K562 (cell line): ENCODE measurements at regions not wholly inside any gene's neighbourhood (a gene's known extent, or its start where the extent isn't known, plus 50 kb on each side); places are given as distances from the start of the nearest gene placed in this dataset.
A peak's percentile ranks its signal among the peaks of the same experiment; 100 is the strongest.

ENCODE experiments used
- FOS ChIP-seq: IDR thresholded peaks from 3 replicates; pipeline ENCODE4 v1.6.1; 2011; ENCODE audit not compliant: insufficient read length; ENCODE audit errors: extremely low read depth
- MBD2 ChIP-seq: sonication (generic); IDR thresholded peaks from 2 replicates; pipeline ENCODE4 v1.6.1; 2016; ENCODE audit warnings: low read depth, borderline replicate concordance
- MED1 ChIP-seq: sonication (generic); formaldehyde crosslinking; IDR thresholded peaks from 2 replicates; pipeline ENCODE4 v1.8.1; 2023; ENCODE audit warnings: missing genetic modification reagents, borderline replicate concordance
- MEIS2 ChIP-seq: fragments of 450-650 bp; IDR thresholded peaks from 2 replicates; pipeline ENCODE4 v1.6.1; 2014; ENCODE audit warnings: mild to moderate bottlenecking; ENCODE audit not compliant: partially characterized antibody
- NCOA2 ChIP-seq, 2 experiments: fragments of 450-650 bp; IDR thresholded peaks; 2 replicates each; pipeline ENCODE4 v1.6.1; 2018; ENCODE audit warnings: mild to moderate bottlenecking in 2 of 2, moderate library complexity in 1 of 2; ENCODE audit not compliant: partially characterized antibody in 2 of 2
- NFRKB ChIP-seq: fragments of 450-650 bp; IDR thresholded peaks from 2 replicates; pipeline ENCODE4 v1.6.1; 2016; ENCODE audit warnings: low read depth
- NR4A1 ChIP-seq, 2 experiments: fragments of 250-450 bp in 1 of 2; fragments of 450-650 bp in 1 of 2; sonication (Bioruptor Pico) in 1 of 2; IDR thresholded peaks; 2 replicates each; pipeline versions ENCODE4 v1.4.0 to v1.6.1; 2016 to 2020; ENCODE audit warnings: mild to moderate bottlenecking in 2 of 2, missing compliant biosample characterization in 1 of 2, missing genetic modification characterization in 1 of 2, moderate library complexity in 1 of 2
- NRF1 ChIP-seq, 2 experiments: fragments of 450-650 bp; IDR thresholded peaks in 1 of 2; conservative IDR thresholded peaks in 1 of 2; 2 replicates each; pipeline ENCODE4 v1.6.1; 2014; ENCODE audit warnings: mild to moderate bottlenecking in 2 of 2
- RBFOX2 ChIP-seq: fragments of 200-400 bp; formaldehyde crosslinking; IDR thresholded peaks from 2 replicates; pipeline ENCODE4 v1.6.1; 2017; ENCODE audit warnings: low read depth, mild to moderate bottlenecking, low read length, moderate library complexity
- RCOR1 ChIP-seq, 2 experiments: IDR thresholded peaks; 2 replicates each; pipeline ENCODE4 v1.6.1; 2012; ENCODE audit warnings: low read depth in 2 of 2, low read length in 2 of 2, borderline replicate concordance in 1 of 2, improper control_type of control experiment in 1 of 2
- SP2 ChIP-seq: IDR thresholded peaks from 2 replicates; pipeline ENCODE4 v1.6.1; 2011; ENCODE audit warnings: mild to moderate bottlenecking, low read depth, low read length, moderate library complexity; ENCODE audit not compliant: poor library complexity, severe bottlenecking; ENCODE audit errors: extremely low read depth
- SUPT5H ChIP-seq: fragments of 450-650 bp; IDR thresholded peaks from 2 replicates; pipeline ENCODE4 v1.6.1; 2016
- TAF7 ChIP-seq: fragments of 450-650 bp; IDR thresholded peaks from 2 replicates; pipeline ENCODE4 v1.6.1; 2016; ENCODE audit warnings: missing genetic modification characterization, missing compliant biosample characterization
- ZNF668 ChIP-seq: fragments of 250-450 bp; sonication (Bioruptor Pico); IDR thresholded peaks from 2 replicates; pipeline ENCODE4 v1.8.0; 2022; ENCODE audit warnings: mild to moderate bottlenecking, inconsistent platforms
- TF ChIP-seq, protein P1 (sequence below), 2 experiments: IDR thresholded peaks; 2 replicates each; pipeline ENCODE4 v1.6.1; 2011; ENCODE audit warnings: borderline replicate concordance in 1 of 2, control low read depth in 1 of 2, low read depth in 1 of 2, low read length in 1 of 2, mild to moderate bottlenecking in 1 of 2, mixed read lengths in 1 of 2, moderate library complexity in 1 of 2; ENCODE audit not compliant: insufficient read depth in 1 of 2, insufficient read length in 1 of 2, poor library complexity in 1 of 2, severe bottlenecking in 1 of 2; ENCODE audit errors: extremely low read depth in 1 of 2
- TF ChIP-seq, protein P2 (sequence below): fragments of 450-650 bp; IDR thresholded peaks from 2 replicates; pipeline ENCODE4 v1.6.1; 2018; ENCODE audit not compliant: partially characterized antibody
- TF ChIP-seq, protein P3 (sequence below), 3 experiments: fragments of 200-800 bp in 1 of 3; fragments of 250-450 bp in 1 of 3; fragments of 450-650 bp in 1 of 3; sonication (Bioruptor Pico) in 1 of 3; sonication (Bioruptor generic) in 1 of 3; formaldehyde crosslinking in 1 of 3; IDR thresholded peaks; 2 replicates each; pipeline versions ENCODE4 v1.6.1 to v1.8.0; 2016 to 2022; ENCODE audit warnings: mild to moderate bottlenecking in 2 of 3, missing genetic modification characterization in 2 of 3, missing compliant biosample characterization in 1 of 3, moderate library complexity in 1 of 3

DNA sequence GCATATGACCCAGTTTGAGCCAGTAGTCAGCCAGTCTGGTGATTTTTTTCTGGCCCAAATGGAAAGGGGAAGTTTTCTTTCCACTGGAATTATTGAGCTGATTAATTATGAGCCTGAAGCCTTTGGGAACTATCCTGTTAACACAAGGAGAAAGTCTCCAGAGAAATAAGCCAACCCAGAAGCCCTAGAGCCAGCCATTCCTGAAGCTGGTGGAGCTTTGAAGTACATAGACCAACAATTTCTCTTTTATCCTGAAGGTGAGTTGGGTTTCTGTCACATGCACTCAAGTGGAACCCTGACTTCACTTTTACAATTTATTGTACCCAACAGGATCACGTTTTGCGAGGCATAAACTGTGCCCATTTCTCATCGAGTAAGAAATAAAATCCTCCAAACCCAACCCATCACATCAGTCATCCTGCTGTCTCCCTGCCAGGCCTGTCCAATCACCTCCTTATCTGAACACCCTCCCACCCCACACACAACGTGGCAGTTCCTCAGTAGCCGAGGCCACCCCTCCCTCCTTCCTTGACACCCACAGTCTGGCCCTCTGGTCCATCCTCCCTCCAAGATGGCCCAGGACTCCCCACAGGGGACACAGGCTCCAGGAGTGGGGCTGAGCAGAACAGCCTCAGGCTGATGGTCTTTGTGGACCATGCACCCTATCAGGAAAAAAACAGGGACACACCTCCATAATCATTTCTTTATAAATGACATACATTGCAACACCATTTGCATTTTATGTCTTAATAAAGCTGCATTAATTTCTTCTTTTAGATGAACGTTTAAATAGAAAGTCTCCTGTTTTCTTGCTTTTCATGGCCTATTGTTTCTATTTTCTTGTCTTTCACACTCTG lies 55.7 kb upstream of the GATA2 start (continued):
- TF ChIP-seq, protein P1, sequence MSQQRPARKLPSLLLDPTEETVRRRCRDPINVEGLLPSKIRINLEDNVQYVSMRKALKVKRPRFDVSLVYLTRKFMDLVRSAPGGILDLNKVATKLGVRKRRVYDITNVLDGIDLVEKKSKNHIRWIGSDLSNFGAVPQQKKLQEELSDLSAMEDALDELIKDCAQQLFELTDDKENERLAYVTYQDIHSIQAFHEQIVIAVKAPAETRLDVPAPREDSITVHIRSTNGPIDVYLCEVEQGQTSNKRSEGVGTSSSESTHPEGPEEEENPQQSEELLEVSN (IDR thresholded peaks at IDR 0.05; ENCODE audit: borderline replicate concordance in 1 of 2, extremely low read depth in 1 of 2, insufficient read depth in 1 of 2, insufficient read length in 1 of 2, low read depth in 1 of 2, low read length in 1 of 2, poor library complexity in 1 of 2, severe bottlenecking in 1 of 2) = peak; percentile 20 to 35
- peak; percentile 75 for TF ChIP-seq TAF7 (tag)
- no peak for TF ChIP-seq ZNF668 (CRISPR knock-in tag)
- peak; percentile 97 for TF ChIP-seq MEIS2
- TF ChIP-seq FOS = peak; percentile 74
- 0 out of 2 replicates have a peak, but pooled peaks have one; percentile 53 for TF ChIP-seq RBFOX2
- TF ChIP-seq, protein P2, sequence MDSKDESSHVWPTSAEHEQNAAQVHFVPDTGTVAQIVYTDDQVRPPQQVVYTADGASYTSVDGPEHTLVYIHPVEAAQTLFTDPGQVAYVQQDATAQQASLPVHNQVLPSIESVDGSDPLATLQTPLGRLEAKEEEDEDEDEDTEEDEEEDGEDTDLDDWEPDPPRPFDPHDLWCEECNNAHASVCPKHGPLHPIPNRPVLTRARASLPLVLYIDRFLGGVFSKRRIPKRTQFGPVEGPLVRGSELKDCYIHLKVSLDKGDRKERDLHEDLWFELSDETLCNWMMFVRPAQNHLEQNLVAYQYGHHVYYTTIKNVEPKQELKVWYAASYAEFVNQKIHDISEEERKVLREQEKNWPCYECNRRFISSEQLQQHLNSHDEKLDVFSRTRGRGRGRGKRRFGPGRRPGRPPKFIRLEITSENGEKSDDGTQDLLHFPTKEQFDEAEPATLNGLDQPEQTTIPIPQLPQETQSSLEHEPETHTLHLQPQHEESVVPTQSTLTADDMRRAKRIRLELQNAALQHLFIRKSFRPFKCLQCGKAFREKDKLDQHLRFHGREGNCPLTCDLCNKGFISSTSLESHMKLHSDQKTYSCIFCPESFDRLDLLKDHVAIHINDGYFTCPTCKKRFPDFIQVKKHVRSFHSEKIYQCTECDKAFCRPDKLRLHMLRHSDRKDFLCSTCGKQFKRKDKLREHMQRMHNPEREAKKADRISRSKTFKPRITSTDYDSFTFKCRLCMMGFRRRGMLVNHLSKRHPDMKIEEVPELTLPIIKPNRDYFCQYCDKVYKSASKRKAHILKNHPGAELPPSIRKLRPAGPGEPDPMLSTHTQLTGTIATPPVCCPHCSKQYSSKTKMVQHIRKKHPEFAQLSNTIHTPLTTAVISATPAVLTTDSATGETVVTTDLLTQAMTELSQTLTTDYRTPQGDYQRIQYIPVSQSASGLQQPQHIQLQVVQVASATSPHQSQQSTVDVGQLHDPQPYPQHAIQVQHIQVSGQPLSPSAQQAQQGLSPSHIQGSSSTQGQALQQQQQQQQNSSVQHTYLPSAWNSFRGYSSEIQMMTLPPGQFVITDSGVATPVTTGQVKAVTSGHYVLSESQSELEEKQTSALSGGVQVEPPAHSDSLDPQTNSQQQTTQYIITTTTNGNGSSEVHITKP = peak; percentile 53
- TF ChIP-seq NFRKB = peak; percentile 84
- TF ChIP-seq RCOR1 (IDR thresholded peaks at IDR 0.05; ENCODE audit: borderline replicate concordance in 1 of 2, low read depth in 2 of 2, low read length in 2 of 2) = peak in 1 of 2 experiments; percentile 59; a peak in 1 of 4 replicates
- TF ChIP-seq NCOA2 (IDR thresholded peaks at IDR 0.05; ENCODE audit: partially characterized antibody in 2 of 2) = no peak
- 0 out of 4 replicates have a peak, but pooled peaks of 1 of the 2 experiments have one; percentile 6 for TF ChIP-seq NRF1 (conservative IDR thresholded peaks at IDR 0.05 in 1 of 2, IDR thresholded peaks at IDR 0.05 in 1 of 2)
- no peak for TF ChIP-seq MED1 (CRISPR knock-in tag)
- no peak for TF ChIP-seq NR4A1 (CRISPR knock-in tag; IDR thresholded peaks at IDR 0.05)
- TF ChIP-seq NR4A1 (tag; IDR thresholded peaks at IDR 0.05) = peak; percentile 12; the same call in 1 of the 2 replicates
- TF ChIP-seq SUPT5H = peak; percentile 73
- TF ChIP-seq SP2 = peak; percentile 49
- TF ChIP-seq, protein P3, sequence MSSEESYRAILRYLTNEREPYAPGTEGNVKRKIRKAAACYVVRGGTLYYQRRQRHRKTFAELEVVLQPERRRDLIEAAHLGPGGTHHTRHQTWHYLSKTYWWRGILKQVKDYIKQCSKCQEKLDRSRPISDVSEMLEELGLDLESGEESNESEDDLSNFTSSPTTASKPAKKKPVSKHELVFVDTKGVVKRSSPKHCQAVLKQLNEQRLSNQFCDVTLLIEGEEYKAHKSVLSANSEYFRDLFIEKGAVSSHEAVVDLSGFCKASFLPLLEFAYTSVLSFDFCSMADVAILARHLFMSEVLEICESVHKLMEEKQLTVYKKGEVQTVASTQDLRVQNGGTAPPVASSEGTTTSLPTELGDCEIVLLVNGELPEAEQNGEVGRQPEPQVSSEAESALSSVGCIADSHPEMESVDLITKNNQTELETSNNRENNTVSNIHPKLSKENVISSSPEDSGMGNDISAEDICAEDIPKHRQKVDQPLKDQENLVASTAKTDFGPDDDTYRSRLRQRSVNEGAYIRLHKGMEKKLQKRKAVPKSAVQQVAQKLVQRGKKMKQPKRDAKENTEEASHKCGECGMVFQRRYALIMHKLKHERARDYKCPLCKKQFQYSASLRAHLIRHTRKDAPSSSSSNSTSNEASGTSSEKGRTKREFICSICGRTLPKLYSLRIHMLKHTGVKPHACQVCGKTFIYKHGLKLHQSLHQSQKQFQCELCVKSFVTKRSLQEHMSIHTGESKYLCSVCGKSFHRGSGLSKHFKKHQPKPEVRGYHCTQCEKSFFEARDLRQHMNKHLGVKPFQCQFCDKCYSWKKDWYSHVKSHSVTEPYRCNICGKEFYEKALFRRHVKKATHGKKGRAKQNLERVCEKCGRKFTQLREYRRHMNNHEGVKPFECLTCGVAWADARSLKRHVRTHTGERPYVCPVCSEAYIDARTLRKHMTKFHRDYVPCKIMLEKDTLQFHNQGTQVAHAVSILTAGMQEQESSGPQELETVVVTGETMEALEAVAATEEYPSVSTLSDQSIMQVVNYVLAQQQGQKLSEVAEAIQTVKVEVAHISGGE (CRISPR knock-in tag; IDR thresholded peaks at IDR 0.05) = 0 out of 6 replicates have a peak, but pooled peaks of 1 of the 3 experiments have one; percentile 33
- peak; percentile 74; the same call in 1 of the 2 replicates for TF ChIP-seq MBD2
